GM23248 (cell line): ENCODE measurements at regions not wholly inside any gene's neighbourhood (a gene's known extent, or its start where the extent isn't known, plus 50 kb on each side); places are given as distances from the start of the nearest gene placed in this dataset.

ENCODE experiments used
- EZH2 ChIP-seq: fragments of 200-600 bp; sonication (generic); IDR thresholded peaks from 2 replicates; pipeline ENCODE4 v1.6.1; 2018; ENCODE audit warnings: antibody characterized with exemption, mild to moderate bottlenecking; ENCODE audit not compliant: insufficient read depth, poor library complexity, severe bottlenecking
- EZH2phosphoT487 ChIP-seq: fragments of 200-600 bp; sonication (generic); IDR thresholded peaks from 2 replicates; pipeline ENCODE4 v1.6.1; 2018; ENCODE audit warnings: antibody characterized with exemption, moderate library complexity, mild to moderate bottlenecking, low read depth; ENCODE audit not compliant: insufficient read depth

DNA sequence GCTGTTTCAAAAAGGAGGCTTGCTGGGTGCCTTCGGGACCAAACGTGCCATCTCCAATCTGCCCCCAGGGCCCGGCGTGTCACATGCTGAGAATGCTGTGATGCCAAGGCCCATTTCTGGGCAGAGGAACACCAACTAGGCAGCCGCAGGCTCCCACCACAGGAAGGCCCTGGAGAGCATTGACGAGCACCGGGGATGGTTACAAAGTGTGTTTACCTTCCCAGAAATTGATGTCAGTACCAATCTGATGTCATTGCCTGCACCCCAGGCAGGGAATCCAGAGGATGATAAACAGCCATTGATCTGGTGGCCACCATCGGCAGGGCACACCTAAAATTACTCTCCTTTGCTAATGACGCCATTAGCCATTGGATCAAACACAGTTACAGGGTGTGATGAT, 418.1 kb upstream of the CDH5 start:
- TF ChIP-seq EZH2, result no peak
- TF ChIP-seq EZH2phosphoT487, result no peak
